ELF-1 (cell line): ENCODE measurements at regions not wholly inside any gene's neighbourhood (a gene's known extent, or its start where the extent isn't known, plus 50 kb on each side); places are given as distances from the start of the nearest gene placed in this dataset.

Experiments
- DNase-seq: peaks from one replicate; pipeline ENCODE4 v3.0.0-alpha.2; 2016; ENCODE audit warnings: low read depth, low spot score

GRCh38 chr7:11895337-11895736 is 63.3 kb upstream of the THSD7A start:
- no peak for DNase-seq

GRCh38 chr7:11896663-11897062 is 64.7 kb upstream of the THSD7A start:
- no peak for DNase-seq

DNA sequence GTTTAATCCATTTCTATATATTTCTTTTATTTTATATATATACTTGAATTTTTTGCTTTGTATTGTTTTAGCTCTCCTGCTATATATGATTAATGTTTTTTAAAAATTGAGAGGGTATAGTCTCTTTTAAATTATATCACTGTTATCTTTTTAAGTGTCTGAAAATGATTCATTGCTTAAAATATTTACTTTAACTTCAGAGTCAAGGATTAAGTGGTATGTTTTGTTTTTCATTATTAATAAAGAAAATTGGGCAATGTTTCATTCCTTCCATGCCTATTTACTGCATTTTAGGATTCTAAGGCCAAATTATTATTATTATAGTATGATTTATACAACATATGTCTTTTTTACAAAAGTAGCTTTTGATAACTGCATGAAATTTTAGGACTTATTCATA is 67.2 kb upstream of the THSD7A start:
- no peak for DNase-seq

GRCh38 chr7:11910253-11910652 is 78.3 kb upstream of the THSD7A start:
- DNase-seq = no peak

GRCh38 chr7:11911900-11912299 is 79.9 kb upstream of the THSD7A start:
- no peak for DNase-seq

- DNase-seq = no peak
These were observed 82.6 kb upstream of the THSD7A start for GRCh38 chr7:11914645-11915044.

DNA sequence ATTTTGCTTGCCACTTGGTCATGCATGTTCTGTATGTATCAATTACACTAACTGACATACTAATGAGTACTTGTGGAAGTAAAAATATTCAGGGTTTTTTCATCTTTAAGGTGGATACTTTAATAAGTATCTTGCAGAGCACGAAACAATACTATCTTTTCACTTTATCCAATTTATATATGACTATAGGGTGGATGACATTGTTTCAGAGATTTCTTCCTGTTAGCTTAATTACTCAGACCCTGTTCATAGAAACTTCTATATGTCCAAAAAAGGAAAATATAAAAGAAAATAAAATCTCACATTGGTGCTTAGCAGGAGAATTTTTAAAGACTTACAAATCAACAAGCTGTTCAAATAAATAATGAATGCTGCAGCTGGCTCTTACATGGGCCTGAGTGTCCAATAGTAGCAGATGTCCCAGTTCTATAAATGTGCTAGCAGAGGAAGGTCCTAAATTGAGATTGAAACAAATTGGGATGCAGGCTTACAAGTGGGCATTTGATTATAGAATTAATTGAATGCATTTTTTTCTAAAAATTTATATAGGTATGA is 91.5 kb upstream of the THSD7A start:
- DNase-seq = no peak

DNA sequence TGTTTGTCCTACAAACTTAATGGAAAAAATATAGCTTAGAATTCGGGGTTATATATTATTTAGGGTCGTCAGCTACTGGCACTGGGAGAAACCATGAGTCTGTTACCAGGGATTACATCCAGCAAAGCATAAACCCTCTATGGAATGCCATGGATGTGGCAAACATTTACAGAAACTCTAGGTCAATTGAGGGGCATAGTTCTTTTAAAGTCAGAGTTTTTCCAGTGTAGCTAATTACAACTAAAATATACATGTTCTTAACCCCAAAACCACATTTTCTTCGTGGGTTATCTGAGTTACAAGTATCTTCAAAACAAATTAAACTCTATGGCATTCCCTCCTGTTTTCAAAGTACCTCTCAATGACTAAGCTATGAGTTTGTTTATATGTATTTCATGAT is 99.3 kb upstream of the THSD7A start:
- no peak for DNase-seq

DNA sequence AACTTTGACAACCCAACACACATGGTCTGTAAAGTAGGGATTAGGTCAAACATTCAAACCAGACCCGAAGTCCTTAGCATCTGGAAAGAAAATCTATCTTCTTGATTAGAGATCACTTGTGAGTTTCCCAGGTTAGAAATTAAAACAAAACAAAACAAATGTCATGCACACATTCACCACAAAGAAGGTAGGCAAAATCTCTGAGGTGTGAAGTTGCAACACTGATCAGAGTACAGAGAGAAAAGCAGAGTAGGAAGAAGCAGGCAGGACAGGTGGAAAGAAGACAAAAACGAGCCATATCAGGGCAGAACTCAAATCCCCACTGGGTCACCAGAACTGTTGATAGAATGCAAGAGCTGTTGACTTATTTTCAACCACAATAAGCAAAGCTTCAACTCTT is 102.8 kb upstream of the THSD7A start:
- no peak for DNase-seq

- DNase-seq = no peak
These were observed 103.9 kb upstream of the THSD7A start for GRCh38 chr7:11935905-11936304.

GRCh38 chr7:11946794-11947193 is 114.8 kb upstream of the THSD7A start:
- no peak for DNase-seq

DNA sequence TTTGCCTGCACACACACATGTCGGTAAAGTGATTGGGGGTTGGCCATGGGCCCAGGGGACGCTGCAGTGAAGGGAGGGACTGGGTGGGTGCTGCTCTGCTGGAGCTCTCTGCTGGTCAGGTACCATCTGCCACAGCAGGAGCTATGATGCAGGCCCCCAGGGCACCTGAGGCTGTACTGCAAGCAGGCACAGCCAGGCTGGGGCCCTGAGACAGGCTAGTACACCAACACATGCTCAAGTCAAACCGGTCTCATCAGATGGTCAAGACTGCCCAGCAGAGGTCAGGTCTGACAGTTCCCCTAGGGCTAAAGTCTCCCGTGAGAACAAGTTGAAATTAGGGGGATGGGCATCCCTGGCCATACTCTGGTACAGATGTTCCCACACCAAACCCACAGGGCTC is 118.3 kb upstream of the THSD7A start:
- no peak for DNase-seq

DNA sequence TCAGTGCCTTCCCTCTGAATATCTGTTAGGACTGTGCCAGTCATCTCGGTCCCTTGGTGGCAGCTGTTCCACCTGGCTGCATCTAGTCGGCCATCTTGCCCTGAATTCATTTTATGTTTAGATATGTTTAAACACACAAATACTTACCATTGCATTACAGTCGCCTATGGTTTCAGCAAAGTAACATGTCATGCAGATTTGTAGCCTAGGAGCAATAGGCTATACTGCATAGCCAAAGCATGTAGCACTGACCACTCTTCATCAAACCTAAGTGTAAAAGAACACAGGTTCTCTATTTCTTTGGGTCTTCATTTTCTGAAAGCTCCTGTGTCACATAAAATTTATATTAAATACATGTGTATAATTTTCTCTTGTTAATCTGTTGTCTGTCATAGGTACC is 118.9 kb upstream of the THSD7A start:
- DNase-seq = no peak

DNA sequence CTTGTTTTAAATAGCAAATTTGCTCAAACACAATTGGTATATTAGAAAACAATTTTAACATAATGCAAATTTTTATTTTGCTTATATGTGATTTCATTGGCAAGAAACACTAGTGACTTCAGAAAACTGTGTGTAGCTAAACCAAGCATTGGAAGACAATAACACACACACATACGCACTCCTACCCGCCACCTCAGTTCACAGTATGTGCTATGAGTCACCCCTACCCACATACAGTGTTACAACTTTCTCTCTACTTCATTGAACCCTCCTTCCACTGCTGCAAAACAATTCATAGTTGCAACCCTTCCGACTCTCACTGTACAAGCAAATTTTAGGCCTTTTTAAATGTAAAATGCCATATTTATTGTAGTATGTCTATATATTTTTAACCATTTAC is 119.9 kb upstream of the THSD7A start:
- no peak for DNase-seq

DNA sequence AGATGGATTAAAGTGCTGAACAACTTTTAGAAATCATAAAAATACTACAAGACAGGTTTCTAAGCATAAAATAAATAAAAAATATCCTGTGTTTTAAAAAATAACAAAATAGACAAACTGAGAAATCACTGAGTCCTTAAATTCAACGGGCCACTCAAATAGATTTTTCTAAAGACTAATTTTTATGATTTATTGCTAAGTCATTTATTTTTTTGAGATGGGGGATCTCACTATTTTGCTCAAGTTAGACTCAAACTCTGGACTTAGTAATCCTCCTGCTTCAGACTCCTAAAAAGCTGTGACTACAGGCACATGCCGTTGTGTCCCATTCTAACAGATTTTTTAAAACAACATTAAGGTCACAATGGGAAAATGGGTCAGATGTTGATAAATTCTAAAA is 121.0 kb upstream of the THSD7A start:
- no peak for DNase-seq

GRCh38 chr7:11956991-11957390 is 125.0 kb upstream of the THSD7A start:
- no peak for DNase-seq

GRCh38 chr7:11957956-11958355 is 126.0 kb upstream of the THSD7A start:
- DNase-seq = no peak

GRCh38 chr7:11959121-11959520 is 127.1 kb upstream of the THSD7A start:
- no peak for DNase-seq

- no peak for DNase-seq
These were observed 128.6 kb upstream of the THSD7A start for GRCh38 chr7:11960621-11961020.

DNA sequence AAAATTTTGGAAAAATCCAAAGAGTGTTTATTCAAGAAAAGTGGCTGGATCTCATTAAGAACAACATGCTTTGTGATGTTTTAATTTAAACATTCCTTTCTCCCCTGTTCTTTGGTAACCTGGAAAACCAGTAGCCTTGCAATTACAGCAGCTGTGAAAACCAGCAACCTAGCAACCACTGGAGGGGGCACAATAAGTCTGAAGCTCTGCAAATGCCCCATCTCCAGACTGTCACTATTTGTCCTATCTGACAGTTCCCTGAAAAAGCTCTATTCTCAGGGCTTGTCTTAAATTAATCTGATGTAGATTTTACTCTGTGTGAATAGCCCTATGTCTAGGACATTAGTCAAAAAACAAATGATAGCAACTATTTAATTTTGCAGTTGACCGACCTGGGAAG is 137.6 kb upstream of the THSD7A start:
- no peak for DNase-seq

DNA sequence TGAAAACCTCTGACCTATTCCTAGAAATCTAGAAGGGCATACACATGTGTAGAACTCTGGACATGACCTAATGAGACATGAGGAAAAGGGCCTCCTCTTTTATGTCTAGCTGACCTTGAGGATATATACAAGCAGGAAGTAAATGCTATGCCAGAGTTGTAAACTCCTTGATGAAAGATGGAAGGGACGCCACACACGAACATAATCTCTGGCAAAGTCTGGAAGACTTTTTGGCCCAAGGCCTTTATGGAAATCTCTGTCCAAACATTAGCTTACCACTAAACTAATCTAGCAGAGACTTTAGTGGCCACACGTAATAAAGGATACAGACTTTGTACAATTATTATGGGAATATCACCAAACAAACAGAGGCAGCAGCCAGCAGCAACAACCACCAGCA is 138.1 kb upstream of the THSD7A start:
- DNase-seq = no peak

DNA sequence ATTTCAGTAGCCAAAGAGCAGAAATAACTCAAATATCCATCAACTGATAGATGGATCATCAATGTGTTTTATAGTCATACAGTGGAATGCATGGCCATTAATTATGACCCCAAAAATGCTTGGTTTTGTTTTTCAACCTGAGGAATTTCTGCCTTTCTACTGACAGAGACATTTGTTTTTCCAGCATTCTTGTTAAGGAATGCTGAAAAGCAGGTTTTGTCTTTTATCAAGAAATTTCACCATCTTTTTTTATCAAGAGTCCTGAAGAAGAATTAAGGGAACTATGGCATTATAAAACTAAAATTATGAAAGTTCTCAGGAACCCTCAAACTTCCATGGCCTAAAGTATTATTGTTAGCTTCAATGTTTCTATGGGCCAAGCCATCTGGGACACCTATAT is 153.4 kb upstream of the THSD7A start:
- no peak for DNase-seq

DNA sequence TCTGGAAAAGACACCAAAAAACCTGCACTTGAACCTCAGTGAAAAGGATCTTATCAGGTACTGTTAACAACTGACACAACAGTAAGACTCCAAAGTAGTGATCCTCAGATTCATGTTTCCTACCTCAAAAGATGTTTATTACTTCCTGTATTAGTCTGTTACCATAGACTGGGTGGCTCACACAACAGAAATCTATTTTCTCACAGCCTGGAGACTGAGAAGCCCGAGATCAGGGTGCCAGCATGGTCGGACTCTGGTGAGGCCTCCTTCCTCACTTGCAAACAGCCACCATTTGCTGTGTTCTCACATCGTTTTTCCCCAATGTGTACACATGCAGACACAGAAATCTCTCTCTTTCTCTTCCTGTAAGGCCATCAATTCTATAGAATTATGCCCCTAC is 154.0 kb upstream of the THSD7A start:
- no peak for DNase-seq

DNA sequence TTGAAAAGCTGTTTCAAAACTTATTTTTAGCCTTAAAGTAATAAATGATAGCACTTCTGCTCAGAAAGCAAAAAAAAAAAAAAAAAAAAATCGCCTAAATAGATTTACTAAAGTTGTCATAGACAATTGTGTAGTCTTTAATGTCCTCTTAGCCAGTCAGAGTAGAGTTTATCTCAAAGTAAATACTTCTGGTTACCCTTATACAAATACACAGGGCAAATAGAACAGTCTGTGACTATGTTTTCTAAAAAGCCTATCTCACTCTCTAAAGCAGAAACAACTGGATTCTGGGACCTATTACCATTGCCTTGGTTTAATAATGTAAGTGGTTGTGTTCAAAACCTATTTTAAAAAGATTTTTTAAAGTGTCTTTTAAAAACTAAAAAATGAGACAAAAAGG is 156.2 kb upstream of the THSD7A start:
- DNase-seq = no peak

GRCh38 chr7:12002428-12002827 is 170.4 kb upstream of the THSD7A start:
- no peak for DNase-seq
